CD14-positive monocyte (primary cell): ENCODE measurements at regions not wholly inside any gene's neighbourhood (a gene's known extent, or its start where the extent isn't known, plus 50 kb on each side); places are given as distances from the start of the nearest gene placed in this dataset.

Experiments used
- DNase-seq, 3 donors: peaks; one replicate each; pipeline ENCODE4 v3.0.0-alpha.2; 2011 to 2022
- H2AFZ ChIP-seq: 2 replicates; pipeline ENCODE4 v1.6.0; 2012; ENCODE audit warnings: mild to moderate bottlenecking, low read depth, low read length, inconsistent platforms; ENCODE audit not compliant: insufficient read depth, poor library complexity, severe bottlenecking
- H3K27ac ChIP-seq, 2 donors: 1 replicate in 1 of 2; 2 replicates in 1 of 2; pipeline ENCODE4 v1.5.1; 2012 to 2013; ENCODE audit warnings: low read length in 2 of 2, control low read depth in 1 of 2, inconsistent platforms in 1 of 2, low read depth in 1 of 2, mild to moderate bottlenecking in 1 of 2
- H3K27me3 ChIP-seq, 2 donors: one replicate each; pipeline versions ENCODE4 v1.6.0 to v1.6.1; 2011 to 2013; ENCODE audit warnings: low read length in 2 of 2; ENCODE audit not compliant: control insufficient read depth in 2 of 2, insufficient read depth in 2 of 2
- H3K36me3 ChIP-seq, 2 donors: replicated peaks in 1 of 2; 1 replicate in 1 of 2; 2 replicates in 1 of 2; pipeline versions ENCODE4 v1.5.1 to v1.6.1; 2012 to 2013; ENCODE audit warnings: low read length in 2 of 2, control low read depth in 1 of 2, inconsistent platforms in 1 of 2, mild to moderate bottlenecking in 1 of 2; ENCODE audit not compliant: insufficient read depth in 2 of 2, control insufficient read depth in 1 of 2
- H3K4me1 ChIP-seq, 2 donors: 1 replicate in 1 of 2; 2 replicates in 1 of 2; pipeline versions ENCODE4 v1.5.1 to v1.6.1; 2012 to 2013; ENCODE audit warnings: low read length in 2 of 2, control low read depth in 1 of 2, inconsistent platforms in 1 of 2, mild to moderate bottlenecking in 1 of 2, moderate library complexity in 1 of 2; ENCODE audit not compliant: insufficient read depth in 2 of 2, control insufficient read depth in 1 of 2
- H3K4me2 ChIP-seq: replicated peaks from 2 replicates; pipeline ENCODE3; 2012; ENCODE audit warnings: low read length, moderate library complexity, mild to moderate bottlenecking; ENCODE audit not compliant: poor library complexity, severe bottlenecking; ENCODE audit errors: extremely low read depth
- H3K4me3 ChIP-seq, 3 experiments: fragments of 200-600 bp in 1 of 3; sonication (generic) in 1 of 3; replicated peaks in 1 of 3; 1 replicate in 2 of 3; 2 replicates in 1 of 3; pipeline ENCODE4 v1.5.1; 2011 to 2013; ENCODE audit warnings: low read length in 3 of 3, mild to moderate bottlenecking in 3 of 3, control low read depth in 2 of 3, low read depth in 2 of 3, inconsistent platforms in 1 of 3, moderate library complexity in 1 of 3
- H3K79me2 ChIP-seq: 2 replicates; pipeline ENCODE4 v1.6.0; 2012; ENCODE audit warnings: mild to moderate bottlenecking, control low read depth, inconsistent platforms, low read length, moderate library complexity; ENCODE audit not compliant: insufficient read depth
- H3K9ac ChIP-seq: 2 replicates; pipeline ENCODE4 v1.6.0; 2017; ENCODE audit warnings: low read length, mild to moderate bottlenecking; ENCODE audit not compliant: insufficient read depth, poor library complexity, severe bottlenecking
- H3K9me3 ChIP-seq, 2 donors: replicated peaks in 1 of 2; 1 replicate in 1 of 2; 2 replicates in 1 of 2; pipeline versions ENCODE4 v1.5.1 to v1.6.1; 2012 to 2013; ENCODE audit warnings: low read length in 2 of 2, control low read depth in 1 of 2; ENCODE audit not compliant: control insufficient read depth in 1 of 2, insufficient read depth in 1 of 2
- H4K20me1 ChIP-seq: 2 replicates; pipeline ENCODE4 v1.6.0; 2012; ENCODE audit warnings: mild to moderate bottlenecking, low read length, control low read depth, moderate library complexity; ENCODE audit not compliant: insufficient read depth
- H3K27ac Mint-ChIP-seq, 7 donors: one replicate each; pipeline ENCODE4 v1.8.0; 2020; ENCODE audit warnings: mild to moderate bottlenecking in 7 of 7, mixed read lengths in 7 of 7, moderate library complexity in 6 of 7, inconsistent platforms in 2 of 7
- H3K27me3 Mint-ChIP-seq, 3 donors: one replicate each; pipeline ENCODE4 v1.8.0; 2021 to 2022; ENCODE audit warnings: low read depth in 3 of 3, mild to moderate bottlenecking in 3 of 3, mixed read lengths in 3 of 3, moderate library complexity in 3 of 3, inconsistent platforms in 1 of 3
- H3K36me3 Mint-ChIP-seq, 2 donors: one replicate each; pipeline ENCODE4 v1.8.0; 2020; ENCODE audit warnings: mixed read lengths in 2 of 2, inconsistent platforms in 1 of 2, mild to moderate bottlenecking in 1 of 2
- H3K4me1 Mint-ChIP-seq: one replicate; pipeline ENCODE4 v1.8.0; 2020; ENCODE audit warnings: mild to moderate bottlenecking, mixed read lengths
- H3K4me3 Mint-ChIP-seq, 2 donors: one replicate each; pipeline ENCODE4 v1.8.0; 2020; ENCODE audit warnings: mild to moderate bottlenecking in 2 of 2, mixed read lengths in 2 of 2, moderate library complexity in 1 of 2
- H3K9me3 Mint-ChIP-seq, 7 donors: one replicate each; pipeline ENCODE4 v1.8.0; 2020 to 2022; ENCODE audit warnings: mixed read lengths in 7 of 7, mild to moderate bottlenecking in 6 of 7, moderate library complexity in 6 of 7, inconsistent platforms in 2 of 7
- WGBS: methylation state at CpG from one replicate; pipeline ENCODE4 v1.1.5; 2013; ENCODE audit warnings: missing lambda C conversion rate; ENCODE audit not compliant: insufficient coverage; 5-methylcytosine and 5-hydroxymethylcytosine counted together
- intact Hi-C, 2 donors: fragments of 100-400 bp; cut with micrococcal nuclease; formaldehyde crosslinking; loops; one replicate each; pipeline versions ENCODE4 v1.15.0 to v1.15.1; 2023
- TF ChIP-seq, protein P1 (sequence below): fragments of 200-600 bp; IDR thresholded peaks from one replicate; pipeline ENCODE4 v1.8.0; 2022; ENCODE audit warnings: antibody characterized with exemption, mild to moderate bottlenecking

DNA sequence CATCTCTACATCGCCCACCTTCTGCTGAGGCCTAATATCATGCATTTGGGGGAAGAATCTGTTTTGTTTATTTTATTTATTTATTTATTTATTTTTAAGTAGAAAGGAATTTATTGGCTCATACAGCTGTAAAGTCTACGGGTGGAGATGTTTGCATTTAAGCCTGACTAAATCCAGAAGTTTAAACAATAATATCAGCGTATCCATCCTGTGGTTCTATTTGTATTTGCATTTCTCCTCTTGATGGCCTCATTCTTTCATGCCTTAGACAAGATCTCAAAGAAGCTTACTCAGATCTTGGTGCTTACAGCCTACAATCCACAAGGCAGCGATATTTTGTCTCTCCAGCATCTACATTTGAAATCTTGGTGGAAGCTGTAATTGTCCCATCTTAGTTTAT lies 67.1 kb upstream of the CARD18 start:
- Histone ChIP-seq H4K20me1 (no peaks in the 10 kb centered on the region), H2AFZ (no peak overlapping the region), H3K9me3 (peaks cover 0 to 5% of the 10 kb centered on the region in 2 donors), H3K4me1 (peaks cover 21 to 29% of the 10 kb centered on the region in 2 donors), H3K36me3 (no peaks in the 10 kb centered on the region), H3K27me3 (no peaks in the 10 kb centered on the region), H3K79me2 (no peaks in the 10 kb centered on the region), H3K27ac (no peak overlapping the region), H3K4me3 (no peak overlapping the region), H3K9ac (no peak overlapping the region), H3K4me2 (no peak overlapping the region)
- Mint-ChIP-seq H3K9me3 (peaks cover 0 to 6% (median 2%) of the 10 kb centered on the region in 7 donors), H3K27me3 (no peaks in the 10 kb centered on the region), H3K4me3 (no peak overlapping the region), H3K27ac (no peak overlapping the region), H3K4me1 (peaks cover 20% of the 10 kb centered on the region), H3K36me3 (peaks cover 0 to 1% of the 10 kb centered on the region in 2 donors)
- DNase-seq: no peak
- TF ChIP-seq, protein P1, sequence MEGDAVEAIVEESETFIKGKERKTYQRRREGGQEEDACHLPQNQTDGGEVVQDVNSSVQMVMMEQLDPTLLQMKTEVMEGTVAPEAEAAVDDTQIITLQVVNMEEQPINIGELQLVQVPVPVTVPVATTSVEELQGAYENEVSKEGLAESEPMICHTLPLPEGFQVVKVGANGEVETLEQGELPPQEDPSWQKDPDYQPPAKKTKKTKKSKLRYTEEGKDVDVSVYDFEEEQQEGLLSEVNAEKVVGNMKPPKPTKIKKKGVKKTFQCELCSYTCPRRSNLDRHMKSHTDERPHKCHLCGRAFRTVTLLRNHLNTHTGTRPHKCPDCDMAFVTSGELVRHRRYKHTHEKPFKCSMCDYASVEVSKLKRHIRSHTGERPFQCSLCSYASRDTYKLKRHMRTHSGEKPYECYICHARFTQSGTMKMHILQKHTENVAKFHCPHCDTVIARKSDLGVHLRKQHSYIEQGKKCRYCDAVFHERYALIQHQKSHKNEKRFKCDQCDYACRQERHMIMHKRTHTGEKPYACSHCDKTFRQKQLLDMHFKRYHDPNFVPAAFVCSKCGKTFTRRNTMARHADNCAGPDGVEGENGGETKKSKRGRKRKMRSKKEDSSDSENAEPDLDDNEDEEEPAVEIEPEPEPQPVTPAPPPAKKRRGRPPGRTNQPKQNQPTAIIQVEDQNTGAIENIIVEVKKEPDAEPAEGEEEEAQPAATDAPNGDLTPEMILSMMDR: no peak
- intact Hi-C loops: no loop called here
- no CpG with 5 or more reads among the region's 4 CpGs for WGBS

DNA sequence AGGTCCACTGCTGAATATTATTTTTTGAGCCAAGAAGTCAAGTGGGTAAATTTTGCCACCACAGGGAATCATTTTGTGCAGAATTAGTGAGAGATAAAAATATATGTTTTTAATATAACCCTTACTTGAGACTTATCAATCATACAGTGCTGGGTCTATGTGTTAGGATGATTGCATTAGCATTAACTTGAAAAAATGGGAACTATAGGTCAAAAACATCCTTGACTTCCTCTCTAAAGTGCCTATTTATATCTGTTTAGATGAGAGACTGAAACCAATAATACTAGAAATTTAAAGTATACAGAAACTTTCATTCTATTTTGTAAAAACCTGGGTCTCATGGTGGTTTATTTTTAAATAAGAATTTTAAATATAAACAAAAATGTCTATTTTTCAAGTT lies 65.1 kb upstream of the CARD18 start:
- Histone ChIP-seq H3K79me2 (no peaks in the 10 kb centered on the region), H3K9me3 (peaks cover 0 to 5% of the 10 kb centered on the region in 2 donors), H3K27ac (no peak overlapping the region), H3K9ac (no peak overlapping the region), H3K4me1 (peaks cover 21 to 29% of the 10 kb centered on the region in 2 donors), H3K4me2 (peak overlapping the region; percentile 10), H3K4me3 (peak overlapping the region in 1 of 3 experiments; percentile 26), H3K27me3 (no peaks in the 10 kb centered on the region), H2AFZ (no peak overlapping the region), H4K20me1 (no peaks in the 10 kb centered on the region), H3K36me3 (no peaks in the 10 kb centered on the region)
- H3K27ac Mint-ChIP-seq: no peak overlapping the region
- H3K36me3 Mint-ChIP-seq: peaks cover 0 to 1% of the 10 kb centered on the region in 2 donors
- peaks cover 20% of the 10 kb centered on the region for H3K4me1 Mint-ChIP-seq
- H3K27me3 Mint-ChIP-seq: no peaks in the 10 kb centered on the region
- DNase-seq: peak in 2 of 3 donors; percentile 34 to 57
- TF ChIP-seq, protein P1: no peak
- H3K9me3 Mint-ChIP-seq: peaks cover 0 to 6% (median 2%) of the 10 kb centered on the region in 7 donors
- intact Hi-C loops: no loop called here
- H3K4me3 Mint-ChIP-seq: no peak overlapping the region
